ENCODE measurements at regions not wholly inside any gene's neighbourhood (a gene's known extent, or its start where the extent isn't known, plus 50 kb on each side); places are given as distances from the start of the nearest gene placed in this dataset.

DNA sequence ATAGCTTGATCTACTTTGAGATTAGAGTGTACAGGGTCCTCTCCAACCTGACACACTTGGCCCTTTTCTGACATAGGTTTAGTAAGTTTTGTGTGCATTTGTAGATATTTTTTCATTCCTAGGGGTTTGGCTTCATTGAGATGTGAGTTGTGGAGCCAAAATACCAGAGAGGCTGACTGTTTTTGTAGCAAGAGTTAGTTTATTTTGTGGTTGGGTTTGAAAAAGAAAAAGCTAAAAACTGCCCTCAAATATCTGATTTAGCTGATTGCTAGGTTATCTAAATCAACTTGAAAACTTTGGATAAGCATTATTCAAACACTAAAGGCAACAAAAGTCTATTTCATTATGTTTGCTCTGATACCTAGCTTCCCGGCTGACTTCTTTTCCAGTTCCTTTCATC is 164.7 kb upstream of the CENPW start:
- no peaks in the 10 kb centered on the region for H3K9me3 ChIP-seq
- Mint-ChIP-seq H3K36me3 (peaks cover 2% of the 10 kb centered on the region), H3K9me3 (no peaks in the 10 kb centered on the region), H3K27ac (no peak overlapping the region), H3K4me1 (peaks cover 4 to 6% (median 5%) of the 10 kb centered on the region in 3 donors), H3K4me3 (no peak overlapping the region), H3K27me3 (no peaks in the 10 kb centered on the region)
- no CpG with 5 or more reads among the region's 1 CpG for WGBS (ENCODE audit: insufficient coverage)
- ATAC-seq (replicated peaks in 1 of 4), result no peak
- no peaks in the 10 kb centered on the region for H3K27me3 ChIP-seq (replicated peaks in 1 of 2; ENCODE audit: control insufficient read depth in 2 of 2, extremely low read depth in 1 of 2, insufficient read depth in 2 of 2, low read length in 1 of 2)
- H3K36me3 ChIP-seq (ENCODE audit: control insufficient read depth in 2 of 2, extremely low read depth in 1 of 2, insufficient read depth in 1 of 2, low read length in 1 of 2), result no peaks in the 10 kb centered on the region
- H3K4me1 ChIP-seq (ENCODE audit: control insufficient read depth in 1 of 2, extremely low read depth in 1 of 2, insufficient read depth in 2 of 2, low read length in 2 of 2), result no peaks in the 10 kb centered on the region
- no peak for DNase-seq
- no peak overlapping the region for H3K4me3 ChIP-seq (ENCODE audit: control insufficient read depth in 1 of 2, extremely low read depth in 1 of 2, low read length in 1 of 2)
- ChIA-PET POLR2A (no interaction called here), CTCF (no interaction called here)
- H3K27ac ChIP-seq (ENCODE audit: low read length), result no peak overlapping the region

DNA sequence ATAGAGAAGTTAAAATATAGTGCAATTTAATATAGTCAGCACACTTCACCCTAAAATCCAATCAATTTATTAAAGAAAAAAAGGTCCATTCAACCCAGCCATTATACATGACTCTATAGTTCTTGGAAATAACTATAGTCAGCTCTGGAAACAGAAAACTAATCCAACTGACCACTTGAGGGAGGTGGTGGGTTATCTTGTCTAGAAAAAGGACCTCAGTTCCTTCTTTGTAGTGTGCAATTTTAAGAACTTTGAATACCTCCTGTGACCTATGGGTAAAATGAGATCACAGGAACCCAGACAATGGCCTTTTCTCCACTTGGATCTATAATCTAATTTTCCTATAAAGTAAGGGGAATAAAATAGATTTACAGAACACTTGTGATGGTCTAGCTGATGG is 163.6 kb upstream of the CENPW start:
- no peaks in the 10 kb centered on the region for H3K36me3 ChIP-seq (ENCODE audit: control insufficient read depth in 2 of 2, extremely low read depth in 1 of 2, insufficient read depth in 1 of 2, low read length in 1 of 2)
- H3K4me1 ChIP-seq (ENCODE audit: control insufficient read depth in 1 of 2, extremely low read depth in 1 of 2, insufficient read depth in 2 of 2, low read length in 2 of 2), result no peaks in the 10 kb centered on the region
- no peak for DNase-seq
- Mint-ChIP-seq H3K4me1 (peaks cover 0 to under 1% (median under 1%) of the 10 kb centered on the region in 3 donors), H3K9me3 (no peaks in the 10 kb centered on the region), H3K27ac (no peak overlapping the region), H3K4me3 (no peak overlapping the region), H3K36me3 (peaks cover 2% of the 10 kb centered on the region), H3K27me3 (no peaks in the 10 kb centered on the region)
- ATAC-seq (replicated peaks in 1 of 4), result no peak
- H3K27me3 ChIP-seq (replicated peaks in 1 of 2; ENCODE audit: control insufficient read depth in 2 of 2, extremely low read depth in 1 of 2, insufficient read depth in 2 of 2, low read length in 1 of 2), result no peaks in the 10 kb centered on the region
- POLR2A ChIA-PET, result no interaction called here
- no peaks in the 10 kb centered on the region for H3K9me3 ChIP-seq
- CTCF ChIA-PET, result no interaction called here
- H3K4me3 ChIP-seq (ENCODE audit: control insufficient read depth in 1 of 2, extremely low read depth in 1 of 2, low read length in 1 of 2), result no peak overlapping the region
- H3K27ac ChIP-seq (ENCODE audit: low read length), result no peak overlapping the region

DNA sequence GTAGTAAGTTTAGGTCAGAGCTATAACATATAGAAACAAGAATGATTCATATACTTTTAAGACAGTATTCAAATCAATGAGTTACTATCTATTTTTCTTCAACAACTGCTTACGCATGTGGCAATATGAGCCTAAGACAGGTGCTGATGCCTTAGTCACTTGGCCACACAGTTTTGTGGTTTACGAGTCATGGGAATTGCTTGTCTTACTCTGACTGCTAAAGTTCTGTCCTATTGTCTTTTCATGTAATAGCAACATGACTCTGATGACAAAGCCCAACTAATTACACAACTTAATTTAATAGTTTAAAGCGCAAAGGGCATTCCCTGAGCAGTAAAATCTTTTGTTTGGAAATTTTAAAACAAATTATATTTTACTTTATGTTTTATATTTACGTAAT is 159.3 kb upstream of the CENPW start:
- DNase-seq (no peak), ATAC-seq (replicated peaks in 1 of 4) (no peak)
- CTCF ChIA-PET, result no interaction called here
- H3K4me3 ChIP-seq (ENCODE audit: control insufficient read depth in 1 of 2, extremely low read depth in 1 of 2, low read length in 1 of 2), result no peak overlapping the region
- no peaks in the 10 kb centered on the region for H3K9me3 ChIP-seq
- POLR2A ChIA-PET, result no interaction called here
- Mint-ChIP-seq H3K27ac (no peak overlapping the region), H3K4me3 (no peak overlapping the region), H3K4me1 (no peaks in the 10 kb centered on the region), H3K27me3 (no peaks in the 10 kb centered on the region), H3K9me3 (no peaks in the 10 kb centered on the region), H3K36me3 (peaks cover 4% of the 10 kb centered on the region)
- 88% methylated on average over 2 of the region's 4 CpGs for WGBS (ENCODE audit: insufficient coverage)
- no peaks in the 10 kb centered on the region for H3K36me3 ChIP-seq (ENCODE audit: control insufficient read depth in 2 of 2, extremely low read depth in 1 of 2, insufficient read depth in 1 of 2, low read length in 1 of 2)
- no peaks in the 10 kb centered on the region for H3K4me1 ChIP-seq (ENCODE audit: control insufficient read depth in 1 of 2, extremely low read depth in 1 of 2, insufficient read depth in 2 of 2, low read length in 2 of 2)
- H3K27ac ChIP-seq (ENCODE audit: low read length), result no peak overlapping the region
- no peaks in the 10 kb centered on the region for H3K27me3 ChIP-seq (replicated peaks in 1 of 2; ENCODE audit: control insufficient read depth in 2 of 2, extremely low read depth in 1 of 2, insufficient read depth in 2 of 2, low read length in 1 of 2)

DNA sequence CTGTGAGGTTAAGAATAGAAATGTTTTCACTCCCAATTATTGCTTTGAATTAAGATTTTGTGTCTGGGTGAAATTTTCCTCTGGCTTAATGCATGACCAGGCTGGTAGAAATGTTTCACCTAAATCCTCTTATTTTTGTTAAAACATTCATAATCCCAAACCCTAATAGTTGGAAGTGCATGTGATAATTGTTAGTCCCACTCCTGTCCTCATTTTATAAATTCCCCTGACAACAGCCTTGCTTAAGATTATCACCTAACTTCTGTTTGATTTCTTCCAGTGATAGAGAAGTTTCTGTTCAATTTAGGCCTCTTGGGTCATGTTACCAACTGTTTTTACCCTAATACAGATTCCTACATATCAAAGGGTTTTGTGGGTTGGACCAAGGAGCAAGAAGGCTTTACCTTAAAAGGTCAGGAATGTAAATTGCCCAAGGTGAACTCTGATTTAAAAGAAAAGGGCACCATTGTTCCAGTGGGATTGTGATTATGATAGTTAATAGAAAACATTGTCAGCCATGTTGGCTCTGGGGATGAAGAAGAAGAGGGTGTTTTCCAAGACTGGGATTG is 158.7 kb upstream of the CENPW start:
- Histone ChIP-seq H3K4me1 (ENCODE audit: control insufficient read depth in 1 of 2, extremely low read depth in 1 of 2, insufficient read depth in 2 of 2, low read length in 2 of 2) (no peaks in the 10 kb centered on the region), H3K4me3 (ENCODE audit: control insufficient read depth in 1 of 2, extremely low read depth in 1 of 2, low read length in 1 of 2) (no peak overlapping the region), H3K27me3 (replicated peaks in 1 of 2; ENCODE audit: control insufficient read depth in 2 of 2, extremely low read depth in 1 of 2, insufficient read depth in 2 of 2, low read length in 1 of 2) (no peaks in the 10 kb centered on the region), H3K9me3 (no peaks in the 10 kb centered on the region), H3K36me3 (ENCODE audit: control insufficient read depth in 2 of 2, extremely low read depth in 1 of 2, insufficient read depth in 1 of 2, low read length in 1 of 2) (no peaks in the 10 kb centered on the region), H3K27ac (ENCODE audit: low read length) (no peak overlapping the region)
- Mint-ChIP-seq H3K4me1 (no peaks in the 10 kb centered on the region), H3K27ac (no peak overlapping the region), H3K9me3 (no peaks in the 10 kb centered on the region), H3K4me3 (no peak overlapping the region), H3K27me3 (no peaks in the 10 kb centered on the region), H3K36me3 (peaks cover 8% of the 10 kb centered on the region)
- ATAC-seq (replicated peaks in 1 of 4) (no peak), DNase-seq (no peak)
- ChIA-PET CTCF (no interaction called here), POLR2A (no interaction called here)

DNA sequence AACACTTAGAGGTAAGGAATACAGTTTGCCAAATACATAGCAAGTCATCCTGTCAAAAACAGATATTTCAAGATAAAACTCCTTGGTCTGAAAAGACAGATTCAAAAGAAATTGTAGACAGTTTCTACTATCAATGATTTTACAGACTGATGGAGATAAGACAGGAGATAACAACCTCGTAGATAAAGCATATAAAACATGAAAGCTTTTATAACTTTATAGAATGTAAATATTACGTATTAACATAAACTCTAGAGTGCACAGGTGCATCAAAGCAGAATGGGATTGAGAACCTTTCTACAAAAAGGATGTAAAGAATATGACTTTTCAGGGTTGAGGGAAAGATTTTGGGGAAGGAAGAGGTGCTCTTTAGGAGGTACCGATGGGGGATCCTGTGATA is 158.0 kb upstream of the CENPW start:
- Histone ChIP-seq H3K4me1 (ENCODE audit: control insufficient read depth in 1 of 2, extremely low read depth in 1 of 2, insufficient read depth in 2 of 2, low read length in 2 of 2) (no peaks in the 10 kb centered on the region), H3K9me3 (no peaks in the 10 kb centered on the region), H3K27ac (ENCODE audit: low read length) (no peak overlapping the region), H3K4me3 (ENCODE audit: control insufficient read depth in 1 of 2, extremely low read depth in 1 of 2, low read length in 1 of 2) (no peak overlapping the region), H3K36me3 (ENCODE audit: control insufficient read depth in 2 of 2, extremely low read depth in 1 of 2, insufficient read depth in 1 of 2, low read length in 1 of 2) (no peaks in the 10 kb centered on the region), H3K27me3 (replicated peaks in 1 of 2; ENCODE audit: control insufficient read depth in 2 of 2, extremely low read depth in 1 of 2, insufficient read depth in 2 of 2, low read length in 1 of 2) (no peaks in the 10 kb centered on the region)
- 100% methylated on average over 1 of the region's 3 CpGs for WGBS (ENCODE audit: insufficient coverage)
- Mint-ChIP-seq H3K27me3 (no peaks in the 10 kb centered on the region), H3K4me1 (no peaks in the 10 kb centered on the region), H3K36me3 (peaks cover 8% of the 10 kb centered on the region), H3K9me3 (no peaks in the 10 kb centered on the region), H3K4me3 (no peak overlapping the region), H3K27ac (no peak overlapping the region)
- CTCF ChIA-PET, result no interaction called here
- DNase-seq (no peak), ATAC-seq (replicated peaks in 1 of 4) (no peak)
- POLR2A ChIA-PET, result no interaction called here

DNA sequence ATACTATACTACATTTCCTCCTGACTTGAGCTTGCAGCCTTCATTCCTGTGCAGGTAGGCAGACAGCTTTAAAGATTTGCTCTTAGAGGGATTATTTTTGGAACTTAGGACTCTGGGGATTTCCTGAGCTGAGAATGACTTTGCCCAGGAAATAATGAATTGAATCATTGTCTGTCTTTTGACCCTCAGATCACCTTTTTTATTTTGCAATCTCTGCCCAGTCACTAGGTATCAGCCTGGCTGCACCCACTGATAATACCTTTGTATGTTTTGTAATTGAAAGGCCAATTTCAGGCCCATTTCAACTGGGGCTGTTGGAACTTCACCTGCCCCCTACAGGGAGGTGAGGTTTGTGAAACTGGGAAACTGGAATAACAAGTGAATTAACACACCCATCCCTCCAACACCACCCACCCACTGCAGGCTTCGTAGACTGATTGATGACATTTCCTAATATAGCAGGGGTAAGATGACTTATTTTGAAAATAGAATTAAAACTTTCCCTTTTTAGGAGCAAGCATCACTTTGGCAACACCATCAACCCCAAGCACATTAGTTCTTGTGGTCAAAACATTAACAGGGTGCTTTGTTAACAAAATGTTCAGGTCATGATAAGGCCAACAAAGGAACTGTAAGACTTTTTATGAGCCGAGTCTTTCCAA is 157.1 kb upstream of the CENPW start:
- WGBS (ENCODE audit: insufficient coverage), result 100% methylated on average over 1 of the region's 2 CpGs
- H3K9me3 Mint-ChIP-seq, result no peaks in the 10 kb centered on the region
- H3K4me3 ChIP-seq (ENCODE audit: control insufficient read depth in 1 of 2, extremely low read depth in 1 of 2, low read length in 1 of 2), result no peak overlapping the region

DNA sequence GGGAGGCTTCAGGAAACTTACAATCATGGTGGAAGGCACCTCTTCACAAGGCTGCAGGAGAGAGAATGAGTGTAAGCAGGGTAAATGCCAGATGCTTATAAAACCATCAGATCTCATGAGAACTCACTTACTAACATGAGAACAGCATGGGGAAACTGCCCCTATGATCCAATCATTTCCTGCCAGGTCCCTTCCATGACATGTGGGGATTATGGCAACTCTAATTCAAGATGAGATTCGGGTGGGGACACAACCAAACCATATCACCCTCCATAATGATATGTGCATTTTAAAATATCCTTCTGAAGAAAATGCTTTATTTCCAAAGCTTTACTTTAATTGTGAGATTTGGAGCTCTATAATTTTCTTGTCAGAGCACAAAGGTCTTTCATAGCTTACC is 154.1 kb upstream of the CENPW start:
- ChIA-PET CTCF (no interaction called here), POLR2A (no interaction called here)
- H3K4me3 ChIP-seq (ENCODE audit: control insufficient read depth in 1 of 2, extremely low read depth in 1 of 2, low read length in 1 of 2), result no peak overlapping the region
- H3K27me3 Mint-ChIP-seq, result no peaks in the 10 kb centered on the region
- H3K36me3 ChIP-seq (ENCODE audit: control insufficient read depth in 2 of 2, extremely low read depth in 1 of 2, insufficient read depth in 1 of 2, low read length in 1 of 2), result no peaks in the 10 kb centered on the region
- no peaks in the 10 kb centered on the region for H3K9me3 ChIP-seq
- no peak overlapping the region for H3K4me3 Mint-ChIP-seq
- H3K27me3 ChIP-seq (replicated peaks in 1 of 2; ENCODE audit: control insufficient read depth in 2 of 2, extremely low read depth in 1 of 2, insufficient read depth in 2 of 2, low read length in 1 of 2), result no peaks in the 10 kb centered on the region
- H3K4me1 Mint-ChIP-seq, result no peaks in the 10 kb centered on the region
- H3K27ac Mint-ChIP-seq, result no peak overlapping the region
- H3K27ac ChIP-seq (ENCODE audit: low read length), result no peak overlapping the region
- H3K36me3 Mint-ChIP-seq, result peaks cover 8% of the 10 kb centered on the region
- no CpG with 5 or more reads among the region's 1 CpG for WGBS (ENCODE audit: insufficient coverage)
- ATAC-seq (replicated peaks in 1 of 4) (no peak), DNase-seq (no peak)
- no peaks in the 10 kb centered on the region for H3K4me1 ChIP-seq (ENCODE audit: control insufficient read depth in 1 of 2, extremely low read depth in 1 of 2, insufficient read depth in 2 of 2, low read length in 2 of 2)
- H3K9me3 Mint-ChIP-seq, result no peaks in the 10 kb centered on the region

More for the DNA sequence above, 157.1 kb upstream of the CENPW start:
- ATAC-seq (replicated peaks in 1 of 4) (no peak), DNase-seq (no peak)
- H3K4me3 Mint-ChIP-seq, result no peak overlapping the region
- Histone ChIP-seq H3K4me1 (ENCODE audit: control insufficient read depth in 1 of 2, extremely low read depth in 1 of 2, insufficient read depth in 2 of 2, low read length in 2 of 2) (no peaks in the 10 kb centered on the region), H3K27me3 (replicated peaks in 1 of 2; ENCODE audit: control insufficient read depth in 2 of 2, extremely low read depth in 1 of 2, insufficient read depth in 2 of 2, low read length in 1 of 2) (no peaks in the 10 kb centered on the region), H3K9me3 (no peaks in the 10 kb centered on the region), H3K27ac (ENCODE audit: low read length) (no peak overlapping the region), H3K36me3 (ENCODE audit: control insufficient read depth in 2 of 2, extremely low read depth in 1 of 2, insufficient read depth in 1 of 2, low read length in 1 of 2) (no peaks in the 10 kb centered on the region)
- no peaks in the 10 kb centered on the region for H3K4me1 Mint-ChIP-seq
- H3K36me3 Mint-ChIP-seq, result peaks cover 8% of the 10 kb centered on the region
- no peak overlapping the region for H3K27ac Mint-ChIP-seq
- H3K27me3 Mint-ChIP-seq, result no peaks in the 10 kb centered on the region
- POLR2A ChIA-PET, result no interaction called here
- CTCF ChIA-PET, result no interaction called here
